ENCODE measurements at regions not wholly inside any gene's neighbourhood (a gene's known extent, or its start where the extent isn't known, plus 50 kb on each side); places are given as distances from the start of the nearest gene placed in this dataset.

DNA sequence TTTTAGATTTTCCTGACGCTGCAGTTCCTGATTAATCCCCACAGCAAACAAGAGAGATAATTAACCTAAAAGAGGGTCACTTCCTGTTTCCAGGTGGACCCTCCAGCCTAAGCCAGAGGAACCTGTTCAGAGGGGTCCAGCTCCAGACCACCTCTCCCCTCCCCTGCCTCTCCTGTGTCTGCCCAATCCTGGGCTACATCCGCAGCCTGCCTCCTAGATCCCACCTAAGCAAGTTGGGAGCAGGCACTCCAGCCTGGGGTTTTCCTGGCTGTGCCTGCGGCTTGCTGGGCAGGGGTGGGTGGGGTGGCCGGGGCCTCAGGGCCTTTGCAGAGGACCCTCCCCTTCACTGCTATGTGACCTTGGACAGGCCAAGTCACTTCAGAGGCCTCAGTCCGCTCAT, 178.6 kb upstream of the LINGO1 start:
- H3K27me3 ChIP-seq (ENCODE audit: insufficient read depth, poor library complexity, severe bottlenecking): no peaks in the 10 kb centered on the region
- H3K4me3 ChIP-seq (ENCODE audit: severe bottlenecking): no peak overlapping the region
- TF ChIP-seq CTCF (IDR thresholded peaks at IDR 0.05; ENCODE audit: poor library complexity, severe bottlenecking): no peak
- ATAC-seq (ENCODE audit: low read depth) (no peak), DNase-seq (ENCODE audit: low spot score) (no peak)
- H3K4me1 ChIP-seq (ENCODE audit: insufficient read depth, poor library complexity, severe bottlenecking): no peaks in the 10 kb centered on the region
- no peak overlapping the region for H3K27ac ChIP-seq (ENCODE audit: poor library complexity, severe bottlenecking)
- no peaks in the 10 kb centered on the region for H3K9me3 ChIP-seq (ENCODE audit: severe bottlenecking)
- H3K36me3 ChIP-seq (ENCODE audit: low read depth): no peaks in the 10 kb centered on the region

GRCh38 chr15:77810130-77810571, 177.4 kb upstream of the LINGO1 start:
- Histone ChIP-seq H3K9me3 (ENCODE audit: severe bottlenecking) (no peaks in the 10 kb centered on the region), H3K4me1 (ENCODE audit: insufficient read depth, poor library complexity, severe bottlenecking) (no peaks in the 10 kb centered on the region), H3K4me3 (ENCODE audit: severe bottlenecking) (no peak overlapping the region), H3K27ac (ENCODE audit: poor library complexity, severe bottlenecking) (no peak overlapping the region), H3K36me3 (ENCODE audit: low read depth) (no peaks in the 10 kb centered on the region), H3K27me3 (ENCODE audit: insufficient read depth, poor library complexity, severe bottlenecking) (no peaks in the 10 kb centered on the region)
- no peak for TF ChIP-seq CTCF (IDR thresholded peaks at IDR 0.05; ENCODE audit: poor library complexity, severe bottlenecking)
- ATAC-seq (ENCODE audit: low read depth): 0 out of 3 replicates have a peak, but pooled peaks have one; percentile 10
- no peak for DNase-seq (ENCODE audit: low spot score)

DNA sequence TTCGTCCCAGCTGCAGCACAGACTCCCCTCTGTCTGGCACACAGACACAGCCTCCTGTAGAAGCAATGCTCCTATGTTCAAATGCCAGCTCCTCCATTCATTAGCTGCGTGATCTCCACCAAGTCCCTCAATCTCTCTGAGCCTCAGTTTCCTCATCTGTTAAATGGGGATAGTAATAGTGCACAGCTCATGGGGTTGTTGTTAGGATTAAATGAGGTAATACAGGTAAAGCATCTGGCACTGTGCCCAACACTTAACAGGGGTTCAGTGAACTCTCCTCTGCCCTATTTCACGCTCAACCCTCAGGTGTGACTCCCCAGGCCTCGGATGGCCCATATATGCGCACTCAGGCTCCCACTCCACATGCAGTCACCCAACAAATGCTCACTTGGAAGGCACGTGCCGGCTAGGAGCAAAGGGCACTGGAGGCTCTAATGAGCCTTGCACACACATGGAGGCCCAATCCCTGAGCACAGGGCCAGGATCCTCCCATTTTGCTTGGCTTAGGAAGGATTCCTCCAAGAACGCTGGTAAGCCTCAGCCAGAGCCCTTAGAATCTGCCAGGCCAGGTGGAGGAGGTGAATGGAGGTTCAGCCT, 176.0 kb upstream of the LINGO1 start:
- no peak for DNase-seq (ENCODE audit: low spot score)
- no peaks in the 10 kb centered on the region for H3K36me3 ChIP-seq (ENCODE audit: low read depth)
- no peak for ATAC-seq (ENCODE audit: low read depth)
- H3K9me3 ChIP-seq (ENCODE audit: severe bottlenecking): no peaks in the 10 kb centered on the region
- no peak overlapping the region for H3K4me3 ChIP-seq (ENCODE audit: severe bottlenecking)
- no peak overlapping the region for H3K27ac ChIP-seq (ENCODE audit: poor library complexity, severe bottlenecking)
- no peaks in the 10 kb centered on the region for H3K4me1 ChIP-seq (ENCODE audit: insufficient read depth, poor library complexity, severe bottlenecking)
- TF ChIP-seq CTCF (IDR thresholded peaks at IDR 0.05; ENCODE audit: poor library complexity, severe bottlenecking): no peak
- H3K27me3 ChIP-seq (ENCODE audit: insufficient read depth, poor library complexity, severe bottlenecking): no peaks in the 10 kb centered on the region

DNA sequence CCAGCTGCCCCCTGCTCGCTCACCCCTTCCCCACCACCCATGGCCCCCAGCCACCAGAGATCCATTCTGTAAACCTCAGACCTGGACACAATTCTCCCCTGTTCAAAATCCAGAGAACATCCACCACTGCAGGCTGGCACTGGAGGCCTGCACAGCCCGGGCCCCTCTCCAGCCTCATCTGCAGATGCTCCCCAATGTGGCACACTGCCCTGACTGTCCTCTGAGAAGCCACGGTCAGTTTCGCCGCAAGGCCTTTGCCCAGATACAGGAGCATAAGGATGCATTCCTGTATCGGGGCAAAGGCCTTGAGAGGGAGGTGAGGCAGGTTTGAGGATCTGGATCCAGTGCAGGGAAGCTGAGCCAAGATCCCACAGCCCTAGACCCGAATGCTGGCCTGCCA, 175.4 kb upstream of the LINGO1 start:
- Histone ChIP-seq H3K4me3 (ENCODE audit: severe bottlenecking) (no peak overlapping the region), H3K36me3 (ENCODE audit: low read depth) (no peaks in the 10 kb centered on the region), H3K27me3 (ENCODE audit: insufficient read depth, poor library complexity, severe bottlenecking) (no peaks in the 10 kb centered on the region), H3K27ac (ENCODE audit: poor library complexity, severe bottlenecking) (no peak overlapping the region), H3K4me1 (ENCODE audit: insufficient read depth, poor library complexity, severe bottlenecking) (no peaks in the 10 kb centered on the region), H3K9me3 (ENCODE audit: severe bottlenecking) (no peaks in the 10 kb centered on the region)
- DNase-seq (ENCODE audit: low spot score) (no peak), ATAC-seq (ENCODE audit: low read depth) (no peak)
- TF ChIP-seq CTCF (IDR thresholded peaks at IDR 0.05; ENCODE audit: poor library complexity, severe bottlenecking): no peak

DNA sequence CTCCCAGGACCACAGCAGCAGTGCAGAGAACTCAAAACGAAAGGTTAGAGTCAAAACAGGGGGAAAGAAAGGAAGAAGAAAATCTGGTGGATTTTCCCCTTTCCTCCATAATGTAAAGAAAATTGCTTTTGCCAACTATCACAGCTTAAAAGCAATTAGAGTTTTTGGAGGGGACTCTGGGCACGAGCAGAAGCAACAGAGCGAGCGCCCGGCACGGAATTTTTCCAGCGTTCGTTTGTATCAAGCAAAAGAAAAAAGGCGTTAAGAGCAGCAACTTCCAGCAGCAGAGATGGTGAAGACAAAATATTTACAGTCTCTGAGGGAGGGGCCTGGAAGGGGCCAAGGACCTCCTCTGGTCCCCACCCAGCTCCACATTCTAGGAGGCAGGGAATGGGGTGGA, 174.9 kb upstream of the LINGO1 start:
- Histone ChIP-seq H3K27ac (ENCODE audit: poor library complexity, severe bottlenecking) (no peak overlapping the region), H3K36me3 (ENCODE audit: low read depth) (no peaks in the 10 kb centered on the region), H3K4me1 (ENCODE audit: insufficient read depth, poor library complexity, severe bottlenecking) (no peaks in the 10 kb centered on the region), H3K9me3 (ENCODE audit: severe bottlenecking) (no peaks in the 10 kb centered on the region), H3K27me3 (ENCODE audit: insufficient read depth, poor library complexity, severe bottlenecking) (no peaks in the 10 kb centered on the region), H3K4me3 (ENCODE audit: severe bottlenecking) (no peak overlapping the region)
- no peak for TF ChIP-seq CTCF (IDR thresholded peaks at IDR 0.05; ENCODE audit: poor library complexity, severe bottlenecking)
- DNase-seq (ENCODE audit: low spot score) (no peak), ATAC-seq (ENCODE audit: low read depth) (no peak)

Data from RWPE2 (cell line).